Stimulated activated CD4-positive, alpha-beta T cell treated with anti-CD3 and anti-CD28 coated beads, TNF-alpha, amount 100 ng/mL, for 24 hours (primary cell): ENCODE measurements at regions not wholly inside any gene's neighbourhood (a gene's known extent, or its start where the extent isn't known, plus 50 kb on each side); places are given as distances from the start of the nearest gene placed in this dataset.
A peak's percentile ranks its signal among the peaks of the same experiment; 100 is the strongest.

Source experiments
- DNase-seq, 3 experiments: peaks; one replicate each; pipeline ENCODE4 v3.0.0-alpha.2; 2020; ENCODE audit warnings: low read depth in 3 of 3

GRCh38 chr5:66469684-66470083 is 126.5 kb upstream of the MAST4 start:
- no peak for DNase-seq

DNA sequence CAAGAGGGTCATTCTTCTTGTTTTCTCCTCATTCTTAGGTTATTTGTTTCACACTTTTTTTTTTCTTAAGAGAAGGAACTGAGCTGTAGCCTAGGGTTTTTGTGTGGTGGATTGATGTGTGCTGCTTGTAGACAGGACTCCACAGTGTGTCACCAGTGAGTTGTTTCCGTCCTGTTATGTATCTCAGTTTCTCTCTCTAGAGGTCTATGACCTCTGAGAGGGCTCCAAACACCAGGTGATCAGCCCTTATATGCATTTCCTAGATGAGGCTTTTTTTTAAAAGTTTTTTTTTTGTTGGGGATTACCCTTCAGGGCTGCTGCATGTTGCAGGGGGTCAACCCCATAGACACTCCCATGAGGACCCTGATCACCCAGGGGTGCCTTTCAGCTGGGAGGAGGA is 124.2 kb upstream of the MAST4 start:
- DNase-seq, result no peak

DNA sequence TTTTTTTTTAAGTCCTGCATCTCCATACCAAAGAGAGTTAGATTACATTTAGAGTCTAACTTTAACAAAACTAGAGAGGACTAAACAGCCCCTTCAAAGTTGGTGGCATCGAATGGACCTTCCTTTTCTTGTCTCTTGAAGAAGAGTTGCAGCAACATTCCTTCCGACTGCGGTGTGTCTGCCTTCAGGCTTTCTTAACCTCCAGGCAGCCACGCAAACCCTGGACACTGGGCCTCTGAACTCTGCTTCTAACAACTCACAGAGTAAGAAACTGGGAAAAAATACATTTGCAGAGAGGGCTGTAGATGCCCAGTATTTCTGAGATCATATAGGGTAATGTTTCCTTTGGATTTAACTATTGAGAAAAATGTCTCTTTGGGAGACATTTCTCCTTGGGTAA is 120.5 kb upstream of the MAST4 start:
- DNase-seq, result no peak

GRCh38 chr5:66477596-66477995 is 118.6 kb upstream of the MAST4 start:
- no peak for DNase-seq

DNA sequence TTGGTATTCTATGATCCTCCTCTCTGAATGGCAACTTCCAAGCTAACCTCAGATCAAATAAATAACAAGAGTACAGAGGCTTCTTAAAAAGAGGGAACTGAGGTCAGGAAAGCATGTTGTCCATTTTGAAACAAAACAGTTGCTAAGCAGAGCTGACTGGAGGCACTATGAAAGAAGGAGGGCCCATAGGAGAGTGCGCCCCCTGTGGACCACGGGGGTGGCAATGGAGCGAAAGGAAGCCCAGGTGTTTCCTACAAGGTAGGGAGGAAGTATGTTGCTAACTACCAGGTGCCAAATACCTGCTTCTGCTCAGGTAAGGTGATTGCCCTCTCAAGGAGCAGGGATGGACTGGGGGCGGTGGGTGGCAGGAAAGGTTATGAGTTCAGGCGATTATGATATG is 101.8 kb upstream of the MAST4 start:
- DNase-seq, result peak in 1 of 3 experiments; percentile 4

- no peak for DNase-seq
Measured at GRCh38 chr5:66498791-66499207, 97.4 kb upstream of the MAST4 start.

GRCh38 chr5:66503203-66503789 is 92.9 kb upstream of the MAST4 start:
- DNase-seq, result no peak

- DNase-seq, result no peak
Measured at GRCh38 chr5:66507106-66507505, 89.1 kb upstream of the MAST4 start.

DNA sequence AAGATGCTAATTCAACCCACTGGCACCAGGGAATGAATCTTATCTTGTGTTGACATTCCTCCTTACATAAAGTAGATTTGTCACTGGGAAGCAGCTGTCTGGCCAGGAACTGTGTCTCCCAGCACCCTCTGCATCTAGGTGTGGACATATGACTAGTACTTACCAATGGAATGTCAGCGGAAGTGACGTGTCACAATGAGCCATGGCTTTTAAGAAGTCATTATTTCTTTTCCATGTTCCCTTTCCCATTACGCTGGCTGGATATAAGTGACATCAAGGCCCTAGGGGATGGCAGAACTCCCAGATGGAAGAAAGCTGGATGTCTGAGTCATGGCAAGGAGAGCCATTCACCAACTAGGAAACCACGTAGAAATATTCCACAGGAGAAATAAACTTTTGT is 84.7 kb upstream of the MAST4 start:
- DNase-seq, result no peak

- no peak for DNase-seq
Measured at GRCh38 chr5:66513130-66513529, 83.1 kb upstream of the MAST4 start.

DNA sequence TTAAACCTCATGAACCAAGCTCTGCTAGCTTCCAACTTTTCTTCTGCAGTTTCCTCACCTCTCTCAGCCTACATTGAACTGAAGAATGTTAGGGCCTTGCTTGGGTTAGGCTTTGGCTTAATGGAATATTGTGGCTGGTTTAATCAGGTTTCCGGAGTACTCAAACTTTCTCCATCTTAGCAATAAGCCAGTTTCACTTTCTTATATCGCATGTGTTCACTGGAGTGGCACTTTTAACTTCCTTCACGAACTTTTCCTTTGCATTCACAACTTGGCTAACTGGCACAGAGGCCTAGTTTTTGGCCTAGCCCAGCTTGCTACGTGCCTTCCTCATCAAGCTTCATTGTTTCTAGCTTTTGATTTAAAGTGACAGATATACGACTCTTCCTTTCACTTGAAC is 81.0 kb upstream of the MAST4 start:
- DNase-seq, result no peak

DNA sequence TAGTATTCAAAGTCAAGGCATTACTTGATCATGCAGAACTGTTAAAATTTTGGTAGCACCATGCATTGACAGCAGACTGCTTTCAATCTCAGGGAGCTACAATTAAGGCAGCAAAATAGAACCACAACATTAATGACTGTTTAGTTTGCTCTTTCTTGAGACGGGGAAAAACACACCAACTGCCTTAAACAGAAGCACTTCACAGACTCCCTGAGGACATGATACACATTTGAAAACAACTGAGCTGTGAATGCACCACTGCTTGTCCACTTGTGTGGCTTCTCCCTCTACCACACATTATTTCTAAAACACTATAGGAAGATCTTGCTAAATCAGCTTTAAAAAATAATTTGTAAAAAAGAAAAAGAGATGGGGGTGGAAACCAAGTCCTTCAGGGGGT is 79.6 kb upstream of the MAST4 start:
- DNase-seq, result no peak

- DNase-seq, result no peak
Measured at GRCh38 chr5:66517351-66517750, 78.8 kb upstream of the MAST4 start.

GRCh38 chr5:66518052-66518451 is 78.1 kb upstream of the MAST4 start:
- DNase-seq, result no peak

DNA sequence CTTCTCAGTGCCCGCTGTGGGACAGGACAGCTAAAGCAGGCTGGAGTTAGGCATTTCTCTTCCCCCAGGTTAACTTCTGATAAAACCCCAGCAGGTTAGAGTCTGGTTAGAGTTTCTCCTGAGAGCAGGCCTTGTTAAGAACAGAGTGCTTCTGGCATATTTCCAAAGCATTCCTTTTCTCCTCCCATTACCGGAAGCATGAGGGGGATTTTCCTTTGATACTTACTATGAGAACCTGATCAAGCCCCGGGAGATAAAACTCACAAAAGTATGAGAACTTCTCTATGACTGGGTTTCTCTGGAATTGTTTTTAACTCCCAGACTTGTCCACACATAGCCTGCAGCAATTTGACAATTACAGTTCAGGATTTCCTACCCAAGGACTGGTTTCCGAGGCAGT is 77.4 kb upstream of the MAST4 start:
- DNase-seq, result no peak

GRCh38 chr5:66519626-66520025 is 76.6 kb upstream of the MAST4 start:
- DNase-seq, result no peak

GRCh38 chr5:66520854-66521253 is 75.3 kb upstream of the MAST4 start:
- no peak for DNase-seq

DNA sequence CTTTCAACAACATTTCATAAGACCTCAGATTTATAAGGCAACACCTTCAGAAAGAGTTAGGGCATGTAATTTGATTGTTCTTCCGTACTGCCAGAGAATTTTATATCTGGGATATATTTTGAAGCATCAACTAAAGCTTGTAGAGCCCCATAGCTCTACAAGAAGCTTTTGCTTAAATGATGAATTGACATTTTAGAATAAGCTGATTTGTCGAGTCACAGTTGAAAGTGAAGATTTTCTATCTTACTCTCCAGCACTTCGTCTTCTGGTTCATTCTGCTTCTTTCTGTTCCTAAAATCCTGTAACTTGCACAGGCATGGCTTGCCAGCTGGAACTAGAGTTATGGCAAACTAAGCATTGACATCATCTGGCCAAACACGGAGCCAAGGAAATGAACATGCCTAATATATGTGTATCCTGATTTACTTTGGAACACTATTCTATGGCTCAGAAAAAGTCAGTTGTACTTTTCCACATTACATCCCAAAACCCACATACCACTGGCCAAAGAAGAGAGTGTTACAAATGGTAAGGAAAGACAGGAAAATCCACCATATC is 68.6 kb upstream of the MAST4 start:
- DNase-seq, result no peak

GRCh38 chr5:66529182-66529581 is 67.0 kb upstream of the MAST4 start:
- DNase-seq, result no peak

- DNase-seq, result no peak
Measured at GRCh38 chr5:66529704-66530103, 66.5 kb upstream of the MAST4 start.

DNA sequence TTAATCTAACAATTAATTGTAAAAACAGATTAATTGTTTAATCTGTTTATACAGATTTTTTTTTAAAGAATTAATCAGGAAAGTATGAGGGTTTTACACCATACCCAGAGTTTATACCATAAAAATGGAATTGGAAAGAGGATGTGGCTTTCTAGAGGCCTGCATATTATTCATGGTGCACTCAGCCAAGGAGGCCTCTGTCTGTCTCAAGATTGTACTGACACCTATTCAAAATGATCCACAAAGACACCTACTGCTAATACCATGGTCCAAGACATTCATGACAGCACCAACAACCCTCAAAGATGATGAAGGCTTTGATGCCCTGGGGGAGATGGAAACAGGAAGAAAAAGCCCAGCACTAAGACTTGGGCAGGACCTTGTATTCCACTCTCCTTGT is 58.1 kb upstream of the MAST4 start:
- DNase-seq, result no peak

GRCh38 chr5:66538531-66538930 is 57.7 kb upstream of the MAST4 start:
- no peak for DNase-seq

DNA sequence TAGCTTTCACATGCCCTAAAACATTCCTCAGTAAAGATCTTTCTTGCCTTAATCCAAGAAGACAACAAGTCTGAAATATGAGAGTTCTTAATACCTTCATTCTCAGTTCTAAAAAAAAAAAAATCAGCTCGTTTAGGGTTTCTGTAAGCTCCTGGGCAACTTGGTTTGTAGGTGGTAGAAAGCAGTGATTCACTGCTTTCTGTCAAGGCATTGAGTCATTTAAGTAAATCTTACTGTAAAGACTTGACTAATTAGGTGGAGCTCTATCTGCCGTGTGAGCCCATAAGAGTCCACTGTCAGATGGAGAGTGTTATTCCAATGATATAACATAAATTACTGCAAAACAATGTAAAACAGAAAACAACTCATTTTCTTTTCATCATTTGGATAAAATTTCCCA is 56.1 kb upstream of the MAST4 start:
- no peak for DNase-seq

DNA sequence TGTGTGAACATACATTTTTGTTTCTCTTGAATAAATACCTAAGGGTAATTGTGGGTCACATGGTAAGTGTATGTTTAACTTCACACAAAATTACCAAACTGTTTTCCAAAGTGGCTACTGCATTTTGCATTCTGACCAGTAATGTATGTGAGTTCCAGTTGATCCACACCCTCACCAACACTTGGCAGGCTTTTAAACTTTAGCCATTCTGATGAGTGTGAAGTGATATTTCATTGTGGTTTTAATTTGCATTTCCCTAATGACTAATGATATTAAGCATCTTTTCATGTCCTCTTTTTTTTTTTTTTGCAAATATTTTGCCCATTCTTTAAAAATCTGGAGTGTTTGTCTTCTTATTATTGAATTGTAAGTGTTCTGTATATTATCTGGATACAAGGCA is 53.5 kb upstream of the MAST4 start:
- no peak for DNase-seq
